ENCODE measurements at regions not wholly inside any gene's neighbourhood (a gene's known extent, or its start where the extent isn't known, plus 50 kb on each side); places are given as distances from the start of the nearest gene placed in this dataset.

DNA sequence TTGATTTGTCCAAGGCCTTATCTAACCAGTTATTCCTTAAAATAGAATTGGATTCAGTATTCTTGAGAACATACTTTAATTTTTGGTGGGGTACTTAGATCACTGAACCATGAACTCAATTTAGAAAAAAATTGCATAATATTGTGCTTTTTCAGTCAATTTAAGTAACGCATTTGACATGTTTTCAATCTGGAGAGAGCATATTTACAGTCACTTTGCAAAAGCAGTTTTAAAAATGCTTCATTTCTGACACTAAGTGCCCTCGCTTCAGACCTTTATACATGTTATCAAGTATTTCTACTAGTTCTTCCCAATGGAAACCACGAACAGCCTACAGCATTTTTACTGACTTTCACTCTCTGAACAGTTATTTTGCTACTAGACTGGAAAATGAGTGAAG, 257.1 kb upstream of the NDST4 start:
- no peak for TF ChIP-seq CTCF (IDR thresholded peaks at IDR 0.05)
- no peak for TF ChIP-seq POLR2A (IDR thresholded peaks at IDR 0.05)

Measured in heart left ventricle (tissue), 13 donors.